ENCODE measurements at regions not wholly inside any gene's neighbourhood (a gene's known extent, or its start where the extent isn't known, plus 50 kb on each side); places are given as distances from the start of the nearest gene placed in this dataset.

GRCh38 chr4:126710935-126711334 lies 921.8 kb upstream of the INTU start:
- TF ChIP-seq CTCF (IDR thresholded peaks at IDR 0.05; ENCODE audit: low read depth, low read length): no peak
- H3K27me3 ChIP-seq (ENCODE audit: insufficient read depth, low read depth, severe bottlenecking): no peaks in the 10 kb centered on the region

GRCh38 chr4:126715067-126715466 lies 917.7 kb upstream of the INTU start:
- DNase-seq: no peak
- Histone ChIP-seq H3K4me3 (ENCODE audit: low read depth, low read length) (no peak overlapping the region), H3K27ac (no peak overlapping the region), H3K36me3 (no peaks in the 10 kb centered on the region), H3K27me3 (ENCODE audit: insufficient read depth, low read depth, severe bottlenecking) (no peaks in the 10 kb centered on the region), H3K9me3 (ENCODE audit: severe bottlenecking) (no peaks in the 10 kb centered on the region)
- no peak for TF ChIP-seq CTCF (IDR thresholded peaks at IDR 0.05; ENCODE audit: low read depth, low read length)

More at GRCh38 chr4:126710935-126711334, 921.8 kb upstream of the INTU start:
- no peak overlapping the region for H3K4me3 ChIP-seq (ENCODE audit: low read depth, low read length)
- H3K36me3 ChIP-seq: no peaks in the 10 kb centered on the region
- H3K9me3 ChIP-seq (ENCODE audit: severe bottlenecking): no peaks in the 10 kb centered on the region
- DNase-seq: no peak
- no peak overlapping the region for H3K27ac ChIP-seq

GRCh38 chr4:126715681-126716080 lies 917.1 kb upstream of the INTU start:
- no peak overlapping the region for H3K27ac ChIP-seq
- DNase-seq: no peak
- H3K27me3 ChIP-seq (ENCODE audit: insufficient read depth, low read depth, severe bottlenecking): no peaks in the 10 kb centered on the region
- no peak overlapping the region for H3K4me3 ChIP-seq (ENCODE audit: low read depth, low read length)
- H3K36me3 ChIP-seq: no peaks in the 10 kb centered on the region
- H3K9me3 ChIP-seq (ENCODE audit: severe bottlenecking): no peaks in the 10 kb centered on the region
- TF ChIP-seq CTCF (IDR thresholded peaks at IDR 0.05; ENCODE audit: low read depth, low read length): no peak

- Histone ChIP-seq H3K27me3 (ENCODE audit: insufficient read depth, low read depth, severe bottlenecking) (no peaks in the 10 kb centered on the region), H3K36me3 (no peaks in the 10 kb centered on the region), H3K4me3 (ENCODE audit: low read depth, low read length) (no peak overlapping the region), H3K9me3 (ENCODE audit: severe bottlenecking) (no peaks in the 10 kb centered on the region), H3K27ac (no peak overlapping the region)
- no peak for DNase-seq
- TF ChIP-seq CTCF (IDR thresholded peaks at IDR 0.05; ENCODE audit: low read depth, low read length): no peak
These were observed 914.6 kb upstream of the INTU start for GRCh38 chr4:126718136-126718535.

GRCh38 chr4:126719852-126720251 lies 912.9 kb upstream of the INTU start:
- no peak for DNase-seq
- Histone ChIP-seq H3K9me3 (ENCODE audit: severe bottlenecking) (no peaks in the 10 kb centered on the region), H3K27me3 (ENCODE audit: insufficient read depth, low read depth, severe bottlenecking) (no peaks in the 10 kb centered on the region), H3K36me3 (no peaks in the 10 kb centered on the region), H3K27ac (no peak overlapping the region), H3K4me3 (ENCODE audit: low read depth, low read length) (no peak overlapping the region)
- no peak for TF ChIP-seq CTCF (IDR thresholded peaks at IDR 0.05; ENCODE audit: low read depth, low read length)

- no peak for TF ChIP-seq CTCF (IDR thresholded peaks at IDR 0.05; ENCODE audit: low read depth, low read length)
- Histone ChIP-seq H3K9me3 (ENCODE audit: severe bottlenecking) (no peaks in the 10 kb centered on the region), H3K27me3 (ENCODE audit: insufficient read depth, low read depth, severe bottlenecking) (no peaks in the 10 kb centered on the region), H3K27ac (no peak overlapping the region), H3K4me3 (ENCODE audit: low read depth, low read length) (no peak overlapping the region), H3K36me3 (no peaks in the 10 kb centered on the region)
- no peak for DNase-seq
These were observed 906.9 kb upstream of the INTU start for GRCh38 chr4:126725906-126726305.
